ENCODE measurements at regions not wholly inside any gene's neighbourhood (a gene's known extent, or its start where the extent isn't known, plus 50 kb on each side); places are given as distances from the start of the nearest gene placed in this dataset.

DNA sequence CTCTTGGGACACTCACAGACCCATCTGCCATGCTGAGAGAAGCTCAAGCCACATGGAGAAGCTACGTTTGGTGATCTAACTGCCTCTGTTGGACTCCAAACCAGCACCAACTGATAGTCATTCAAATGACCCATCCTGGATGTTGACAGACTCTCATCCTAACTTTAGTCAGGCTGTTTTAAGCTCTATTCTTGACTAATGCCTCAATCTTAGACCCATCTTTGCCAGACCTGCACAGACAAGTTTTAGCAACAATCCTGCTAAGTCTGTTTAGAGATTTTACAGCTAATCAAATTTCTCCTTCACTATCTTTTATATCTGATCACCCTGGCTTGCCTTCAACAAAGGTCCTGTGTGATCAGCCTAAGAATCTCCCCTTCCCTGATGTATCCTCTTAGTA is 245.1 kb downstream of the SCG2 start (continued):
- TF ChIP-seq, protein P1, sequence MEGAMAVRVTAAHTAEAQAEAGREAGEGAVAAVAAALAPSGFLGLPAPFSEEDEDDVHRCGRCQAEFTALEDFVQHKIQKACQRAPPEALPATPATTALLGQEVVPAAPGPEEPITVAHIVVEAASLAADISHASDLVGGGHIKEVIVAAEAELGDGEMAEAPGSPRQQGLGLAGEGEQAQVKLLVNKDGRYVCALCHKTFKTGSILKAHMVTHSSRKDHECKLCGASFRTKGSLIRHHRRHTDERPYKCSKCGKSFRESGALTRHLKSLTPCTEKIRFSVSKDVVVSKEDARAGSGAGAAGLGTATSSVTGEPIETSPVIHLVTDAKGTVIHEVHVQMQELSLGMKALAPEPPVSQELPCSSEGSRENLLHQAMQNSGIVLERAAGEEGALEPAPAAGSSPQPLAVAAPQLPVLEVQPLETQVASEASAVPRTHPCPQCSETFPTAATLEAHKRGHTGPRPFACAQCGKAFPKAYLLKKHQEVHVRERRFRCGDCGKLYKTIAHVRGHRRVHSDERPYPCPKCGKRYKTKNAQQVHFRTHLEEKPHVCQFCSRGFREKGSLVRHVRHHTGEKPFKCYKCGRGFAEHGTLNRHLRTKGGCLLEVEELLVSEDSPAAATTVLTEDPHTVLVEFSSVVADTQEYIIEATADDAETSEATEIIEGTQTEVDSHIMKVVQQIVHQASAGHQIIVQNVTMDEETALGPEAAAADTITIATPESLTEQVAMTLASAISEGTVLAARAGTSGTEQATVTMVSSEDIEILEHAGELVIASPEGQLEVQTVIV (IDR thresholded peaks at IDR 0.05; ENCODE audit: borderline replicate concordance, partially characterized antibody) = no peak
- no peak for TF ChIP-seq DPF2 (IDR thresholded peaks at IDR 0.05)
- TF ChIP-seq PAX8 (IDR thresholded peaks at IDR 0.05) = no peak
- no peak for TF ChIP-seq EED (IDR thresholded peaks at IDR 0.05; ENCODE audit: low read depth)
- no peak for TF ChIP-seq NFXL1 (IDR thresholded peaks at IDR 0.05; ENCODE audit: borderline replicate concordance)
- TF ChIP-seq FOXK2 (IDR thresholded peaks at IDR 0.05) = no peak

DNA sequence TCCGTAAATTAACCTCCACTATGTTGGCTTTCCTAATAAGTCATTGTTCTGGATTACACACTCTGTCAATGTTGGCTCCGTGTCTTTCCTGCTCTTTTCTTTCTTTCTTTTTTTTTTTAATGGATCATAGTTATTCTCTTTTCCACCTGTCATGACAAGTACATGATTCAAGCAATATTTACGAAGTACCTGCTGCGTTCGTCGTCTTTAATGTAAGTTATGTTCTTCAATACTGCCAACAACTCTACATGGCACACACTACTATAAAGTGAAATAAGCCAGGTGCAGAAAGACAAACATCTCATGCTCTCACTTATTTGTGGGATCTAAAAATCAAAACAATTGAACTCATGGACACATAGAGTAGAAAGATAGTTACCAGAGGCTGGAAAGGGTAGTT is 239.1 kb downstream of the SCG2 start:
- RAD21 ChIA-PET (ENCODE audit: unreplicated experiment) = no interaction called here
- in situ Hi-C loops (cut with MboI) (no loop called here), intact Hi-C loops (cut with micrococcal nuclease; ENCODE audit: unreplicated experiment) (no loop called here)
- H3K9ac ChIP-seq (ENCODE audit: control insufficient read depth, insufficient read depth, low read length) = no peak overlapping the region
- 55% methylated on average over 6 of the region's 6 CpGs for WGBS (ENCODE audit: insufficient coverage, insufficient replicate concordance, low lambda C conversion rate, missing lambda C conversion rate)
- POLR2A ChIA-PET = no interaction called here
- TF ChIP-seq SIN3A (IDR thresholded peaks at IDR 0.05; ENCODE audit: low read depth, low read length) = no peak
- TF ChIP-seq SREBF2 (IDR thresholded peaks at IDR 0.05; ENCODE audit: low read length) = no peak
- TF ChIP-seq, protein P2, sequence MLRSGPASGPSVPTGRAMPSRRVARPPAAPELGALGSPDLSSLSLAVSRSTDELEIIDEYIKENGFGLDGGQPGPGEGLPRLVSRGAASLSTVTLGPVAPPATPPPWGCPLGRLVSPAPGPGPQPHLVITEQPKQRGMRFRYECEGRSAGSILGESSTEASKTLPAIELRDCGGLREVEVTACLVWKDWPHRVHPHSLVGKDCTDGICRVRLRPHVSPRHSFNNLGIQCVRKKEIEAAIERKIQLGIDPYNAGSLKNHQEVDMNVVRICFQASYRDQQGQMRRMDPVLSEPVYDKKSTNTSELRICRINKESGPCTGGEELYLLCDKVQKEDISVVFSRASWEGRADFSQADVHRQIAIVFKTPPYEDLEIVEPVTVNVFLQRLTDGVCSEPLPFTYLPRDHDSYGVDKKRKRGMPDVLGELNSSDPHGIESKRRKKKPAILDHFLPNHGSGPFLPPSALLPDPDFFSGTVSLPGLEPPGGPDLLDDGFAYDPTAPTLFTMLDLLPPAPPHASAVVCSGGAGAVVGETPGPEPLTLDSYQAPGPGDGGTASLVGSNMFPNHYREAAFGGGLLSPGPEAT (IDR thresholded peaks at IDR 0.05; ENCODE audit: low read depth) = no peak
- no peak for TF ChIP-seq POLR2AphosphoS2 (IDR thresholded peaks at IDR 0.05; ENCODE audit: low read depth, low read length)
- TF ChIP-seq, protein P3, sequence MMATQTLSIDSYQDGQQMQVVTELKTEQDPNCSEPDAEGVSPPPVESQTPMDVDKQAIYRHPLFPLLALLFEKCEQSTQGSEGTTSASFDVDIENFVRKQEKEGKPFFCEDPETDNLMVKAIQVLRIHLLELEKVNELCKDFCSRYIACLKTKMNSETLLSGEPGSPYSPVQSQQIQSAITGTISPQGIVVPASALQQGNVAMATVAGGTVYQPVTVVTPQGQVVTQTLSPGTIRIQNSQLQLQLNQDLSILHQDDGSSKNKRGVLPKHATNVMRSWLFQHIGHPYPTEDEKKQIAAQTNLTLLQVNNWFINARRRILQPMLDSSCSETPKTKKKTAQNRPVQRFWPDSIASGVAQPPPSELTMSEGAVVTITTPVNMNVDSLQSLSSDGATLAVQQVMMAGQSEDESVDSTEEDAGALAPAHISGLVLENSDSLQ (IDR thresholded peaks at IDR 0.05) = no peak
- no peak for TF ChIP-seq NFYA (IDR thresholded peaks at IDR 0.05; ENCODE audit: borderline replicate concordance, low read depth, low read length)
- no peak for TF ChIP-seq BCL11A (IDR thresholded peaks at IDR 0.05; ENCODE audit: low read depth, low read length)
- no peaks in the 10 kb centered on the region for H3K4me1 ChIP-seq (ENCODE audit: control insufficient read depth, insufficient read depth, low read length)
- H4K20me1 ChIP-seq (ENCODE audit: control insufficient read depth, insufficient read depth) = no peaks in the 10 kb centered on the region; the same call in 1 of the 2 replicates
- H2AFZ ChIP-seq (ENCODE audit: control insufficient read depth, low read depth, low read length) = no peak overlapping the region
- H3K4me3 ChIP-seq = no peak overlapping the region
- H3K9me3 ChIP-seq (replicated peaks; ENCODE audit: control insufficient read depth, insufficient read depth, low read length) = no peaks in the 10 kb centered on the region
- ATAC-seq (no peak), DNase-seq (ENCODE audit: low read depth, low spot score) (no peak), FAIRE-seq (no peak)
- CTCF ChIA-PET = no interaction called here
- no peaks in the 10 kb centered on the region for H3K36me3 ChIP-seq (ENCODE audit: control insufficient read depth in 2 of 2, insufficient read depth in 2 of 2, low read length in 1 of 2)
- SMC1A ChIA-PET (ENCODE audit: uncharacterized antibody, unreplicated experiment) = no interaction called here
- no peak overlapping the region for H3K27ac ChIP-seq (ENCODE audit: control insufficient read depth, insufficient read depth)
- H3K27me3 ChIP-seq (replicated peaks in 1 of 2; ENCODE audit: control insufficient read depth in 2 of 2, insufficient read depth in 2 of 2, low read length in 1 of 2) = peaks cover 0 to 2% of the 10 kb centered on the region in 2 experiments; a peak in 1 of 4 replicates
- no peak overlapping the region for H3K4me2 ChIP-seq (ENCODE audit: control insufficient read depth, insufficient read depth)
- H3K79me2 ChIP-seq (ENCODE audit: control insufficient read depth, insufficient read depth, low read length) = no peaks in the 10 kb centered on the region
- BruUV-seq (replicated peaks) = no TSS peak

Measured in GM12878 (cell line).